ENCODE measurements at regions not wholly inside any gene's neighbourhood (a gene's known extent, or its start where the extent isn't known, plus 50 kb on each side); places are given as distances from the start of the nearest gene placed in this dataset.
"Not testable (repeated sequence)": the region's sequence is repeated elsewhere in the genome, so short reads cannot be mapped to it uniquely, and the experiment has no call there.

DNA sequence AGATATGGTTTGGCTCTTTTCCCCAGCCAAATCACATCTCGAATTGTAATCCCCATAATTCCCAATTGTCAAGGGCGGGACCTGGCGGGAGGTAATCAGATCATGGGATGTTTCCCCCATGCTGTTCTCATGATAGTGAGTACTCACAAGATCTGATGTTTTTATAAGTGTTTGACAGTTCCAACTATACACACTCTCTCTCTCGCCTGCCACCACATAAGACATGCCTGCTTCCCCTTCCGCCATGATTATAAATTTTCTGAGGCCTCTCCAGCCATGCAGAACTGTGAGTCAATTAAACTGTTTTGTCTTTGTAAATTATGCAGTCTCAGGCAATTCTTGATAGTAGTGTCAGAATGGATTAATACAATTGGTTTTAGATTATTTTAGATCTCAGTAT, 475.7 kb upstream of the CYLC2 start:
- Mint-ChIP-seq H3K9me3 (peaks cover 2% of the 10 kb centered on the region), H3K27me3 (no peaks in the 10 kb centered on the region), H3K4me1 (no peaks in the 10 kb centered on the region), H3K4me3 (no peak overlapping the region), H3K36me3 (no peaks in the 10 kb centered on the region), H3K27ac (no peak overlapping the region)
- no peak for ATAC-seq (ENCODE audit: low read depth)
- no peak for DNase-seq
- POLR2A ChIA-PET = no interaction called here

- Mint-ChIP-seq H3K4me1 (no peaks in the 10 kb centered on the region), H3K36me3 (no peaks in the 10 kb centered on the region), H3K9me3 (peaks cover 2% of the 10 kb centered on the region), H3K4me3 (no peak overlapping the region), H3K27ac (no peak overlapping the region), H3K27me3 (no peaks in the 10 kb centered on the region)
- no peak for DNase-seq
- ATAC-seq (ENCODE audit: low read depth) = no peak
- POLR2A ChIA-PET = no interaction called here
These were observed 476.8 kb upstream of the CYLC2 start for GRCh38 chr9:102518324-102518723.

DNA sequence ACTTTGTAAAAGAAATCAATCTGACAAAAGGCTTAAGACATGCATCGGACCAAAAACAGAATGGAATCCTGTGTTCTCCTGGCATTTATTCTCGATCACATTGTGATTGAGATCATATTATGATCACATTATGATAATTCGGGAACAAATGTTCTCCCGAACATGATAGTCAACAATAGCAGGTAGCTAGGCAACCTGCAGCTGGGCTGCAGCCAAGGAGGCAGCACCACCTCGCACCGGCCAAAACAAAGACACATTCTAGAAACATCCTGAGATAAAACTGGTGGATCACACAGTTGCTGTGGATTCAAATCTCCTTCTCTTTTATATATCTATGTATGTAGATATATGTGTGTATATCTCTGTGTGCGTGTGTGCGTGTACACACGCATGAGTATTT, 480.6 kb upstream of the CYLC2 start:
- ATAC-seq (ENCODE audit: low read depth) (no peak), DNase-seq (no peak)
- Mint-ChIP-seq H3K4me1 (no peaks in the 10 kb centered on the region), H3K27me3 (no peaks in the 10 kb centered on the region), H3K4me3 (no peak overlapping the region), H3K9me3 (peaks cover 2% of the 10 kb centered on the region), H3K36me3 (no peaks in the 10 kb centered on the region), H3K27ac (no peak overlapping the region)
- POLR2A ChIA-PET = no interaction called here

GRCh38 chr9:102507044-102507687, 488.0 kb upstream of the CYLC2 start:
- Mint-ChIP-seq H3K9me3 (no peaks in the 10 kb centered on the region), H3K36me3 (no peaks in the 10 kb centered on the region), H3K27ac (no peak overlapping the region), H3K4me3 (no peak overlapping the region), H3K27me3 (no peaks in the 10 kb centered on the region), H3K4me1 (no peaks in the 10 kb centered on the region)
- DNase-seq = no peak
- no peak for ATAC-seq (ENCODE audit: low read depth)
- POLR2A ChIA-PET = no interaction called here

GRCh38 chr9:102506406-102506805, 488.7 kb upstream of the CYLC2 start:
- H3K27ac Mint-ChIP-seq = no peak overlapping the region
- no peaks in the 10 kb centered on the region for H3K4me1 Mint-ChIP-seq
- no peak for DNase-seq
- H3K9me3 Mint-ChIP-seq = peaks cover 2% of the 10 kb centered on the region
- H3K27me3 Mint-ChIP-seq = no peaks in the 10 kb centered on the region
- no peak overlapping the region for H3K4me3 Mint-ChIP-seq
- no peak for ATAC-seq (ENCODE audit: low read depth)
- POLR2A ChIA-PET = no interaction called here
- no peaks in the 10 kb centered on the region for H3K36me3 Mint-ChIP-seq

DNA sequence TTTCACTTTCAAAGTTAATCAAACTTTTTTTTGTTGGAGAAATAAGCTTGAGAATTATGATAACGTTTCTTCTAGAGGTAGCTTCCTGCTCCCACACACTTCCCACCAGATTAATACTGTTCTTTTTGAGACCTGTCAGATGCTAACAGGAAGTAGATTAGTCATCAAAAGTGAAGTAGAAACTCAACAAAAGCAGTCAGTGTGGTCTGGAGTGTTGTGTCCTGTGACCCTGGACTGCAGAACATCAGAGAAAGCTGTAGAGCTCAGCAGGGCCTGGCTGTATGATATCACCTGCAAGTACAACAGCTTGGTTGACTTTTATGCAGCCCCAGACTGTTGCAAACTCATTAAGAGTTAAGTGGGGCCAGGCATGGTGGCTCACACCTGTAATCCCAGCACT, 495.7 kb upstream of the CYLC2 start:
- ATAC-seq (ENCODE audit: low read depth) = no peak
- H3K4me1 Mint-ChIP-seq = no peaks in the 10 kb centered on the region
- H3K36me3 Mint-ChIP-seq = no peaks in the 10 kb centered on the region
- H3K27ac Mint-ChIP-seq = no peak overlapping the region
- POLR2A ChIA-PET = no interaction called here
- no peak overlapping the region for H3K4me3 Mint-ChIP-seq
- H3K27me3 Mint-ChIP-seq = no peaks in the 10 kb centered on the region
- no peak for DNase-seq
- peaks cover 4% of the 10 kb centered on the region for H3K9me3 Mint-ChIP-seq

GRCh38 chr9:102497709-102498108, 497.4 kb upstream of the CYLC2 start:
- POLR2A ChIA-PET = no interaction called here
- Mint-ChIP-seq H3K27me3 (no peaks in the 10 kb centered on the region), H3K9me3 (peaks cover 4% of the 10 kb centered on the region), H3K27ac (no peak overlapping the region), H3K36me3 (no peaks in the 10 kb centered on the region), H3K4me3 (no peak overlapping the region), H3K4me1 (no peaks in the 10 kb centered on the region)
- DNase-seq = no peak
- no peak for ATAC-seq (ENCODE audit: low read depth)

GRCh38 chr9:102486976-102487375, 508.2 kb upstream of the CYLC2 start:
- H3K36me3 Mint-ChIP-seq, H3K27ac Mint-ChIP-seq, POLR2A ChIA-PET: not testable (repeated sequence)

GRCh38 chr9:102483651-102484050, 511.5 kb upstream of the CYLC2 start:
- Mint-ChIP-seq H3K27me3 (no peaks in the 10 kb centered on the region), H3K36me3 (no peaks in the 10 kb centered on the region), H3K27ac (no peak overlapping the region), H3K9me3 (no peaks in the 10 kb centered on the region), H3K4me1 (no peaks in the 10 kb centered on the region), H3K4me3 (no peak overlapping the region)
- POLR2A ChIA-PET = no interaction called here
- DNase-seq = no peak
- no peak for ATAC-seq (ENCODE audit: low read depth)

More at GRCh38 chr9:102486976-102487375, 508.2 kb upstream of the CYLC2 start:
- not testable (repeated sequence) for H3K4me3 Mint-ChIP-seq; H3K9me3 Mint-ChIP-seq; H3K4me1 Mint-ChIP-seq; ATAC-seq (ENCODE audit: low read depth); DNase-seq; H3K27me3 Mint-ChIP-seq

DNA sequence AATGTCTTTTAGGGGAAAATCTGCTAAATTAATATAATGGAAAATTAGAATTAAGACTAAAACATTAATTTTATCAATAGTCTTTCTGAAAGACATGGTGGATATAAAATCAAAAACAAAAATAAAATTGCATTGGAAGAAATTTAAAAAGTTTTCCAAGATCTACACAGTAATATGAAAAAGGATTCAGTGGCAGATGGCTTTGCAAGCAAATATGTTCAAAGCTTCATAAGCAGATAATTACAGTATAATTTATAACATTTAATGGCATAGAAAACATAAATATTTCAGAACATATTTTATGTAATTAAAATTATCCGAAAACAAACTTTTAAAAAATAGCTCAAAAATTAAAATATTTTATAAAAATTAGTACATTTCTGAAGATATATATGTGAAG, 512.4 kb upstream of the CYLC2 start:
- Mint-ChIP-seq H3K4me3 (no peak overlapping the region), H3K4me1 (no peaks in the 10 kb centered on the region), H3K9me3 (no peaks in the 10 kb centered on the region), H3K27me3 (no peaks in the 10 kb centered on the region), H3K27ac (no peak overlapping the region), H3K36me3 (no peaks in the 10 kb centered on the region)
- POLR2A ChIA-PET = no interaction called here
- no peak for DNase-seq
- no peak for ATAC-seq (ENCODE audit: low read depth)

DNA sequence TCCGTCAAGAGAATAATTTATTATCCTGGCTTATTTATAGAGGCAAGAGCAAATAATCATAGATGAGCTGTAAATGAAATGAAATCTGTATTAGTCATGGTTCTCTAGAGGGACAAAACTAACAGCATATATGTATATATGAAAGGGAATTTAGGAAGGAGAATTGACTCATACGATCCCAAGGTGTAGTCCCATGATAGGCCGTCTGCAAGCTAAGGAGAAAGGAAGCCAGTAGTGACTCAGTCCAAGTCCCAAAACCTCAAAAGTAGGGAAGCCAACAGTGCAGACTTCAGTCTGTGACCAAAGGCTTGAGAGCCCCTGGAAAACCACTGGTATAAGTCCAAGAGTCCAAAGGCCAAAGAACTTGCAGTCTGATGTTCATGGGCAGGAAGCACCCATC, 515.9 kb upstream of the CYLC2 start:
- DNase-seq = no peak
- Mint-ChIP-seq H3K4me1 (no peaks in the 10 kb centered on the region), H3K4me3 (no peak overlapping the region), H3K36me3 (no peaks in the 10 kb centered on the region), H3K9me3 (no peaks in the 10 kb centered on the region), H3K27me3 (no peaks in the 10 kb centered on the region), H3K27ac (no peak overlapping the region)
- POLR2A ChIA-PET = no interaction called here
- no peak for ATAC-seq (ENCODE audit: low read depth)

DNA sequence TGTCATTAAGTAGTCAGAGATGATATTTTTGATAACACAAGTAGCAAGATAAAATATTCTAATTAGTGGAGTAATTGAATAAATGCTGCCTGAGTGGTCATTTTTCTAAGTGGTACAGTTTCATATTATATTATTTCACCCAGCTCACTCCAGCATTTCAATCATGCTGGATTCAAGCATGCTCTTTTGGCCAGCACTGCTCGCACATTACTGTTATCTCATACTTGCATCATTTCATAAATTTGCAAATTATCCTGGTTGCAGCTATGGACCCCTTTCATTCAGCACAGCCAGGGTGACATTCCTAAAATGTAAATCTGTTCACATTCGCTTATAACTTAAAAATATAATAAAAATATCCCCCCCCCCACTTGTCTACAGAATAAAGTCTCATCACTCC, 520.8 kb upstream of the CYLC2 start:
- no peak overlapping the region for H3K27ac Mint-ChIP-seq
- POLR2A ChIA-PET = no interaction called here

DNA sequence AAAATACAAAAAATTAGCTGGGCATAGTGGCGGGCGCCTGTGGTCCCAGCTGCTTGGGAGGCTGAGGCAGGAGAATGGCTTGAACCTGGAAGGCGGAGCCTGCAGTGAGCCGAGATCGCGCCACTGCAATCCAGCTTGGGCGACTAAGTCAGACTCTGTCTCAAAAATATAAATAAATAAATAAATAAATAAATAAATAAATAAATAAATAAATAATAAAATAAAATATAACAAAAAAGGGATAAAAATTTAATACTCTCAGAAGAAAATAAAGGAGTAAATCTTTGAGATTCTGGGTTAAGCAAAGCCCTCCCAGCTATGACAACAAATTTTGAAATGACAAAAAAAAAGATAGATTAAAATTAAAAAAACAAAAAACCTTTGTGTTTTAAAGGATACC, 525.7 kb upstream of the CYLC2 start:
- H3K4me1 Mint-ChIP-seq; POLR2A ChIA-PET; ATAC-seq (ENCODE audit: low read depth); H3K9me3 Mint-ChIP-seq; H3K27me3 Mint-ChIP-seq; H3K27ac Mint-ChIP-seq; H3K4me3 Mint-ChIP-seq; H3K36me3 Mint-ChIP-seq; DNase-seq: not testable (repeated sequence)

More for the DNA sequence above, 520.8 kb upstream of the CYLC2 start:
- Mint-ChIP-seq H3K4me1 (no peaks in the 10 kb centered on the region), H3K9me3 (no peaks in the 10 kb centered on the region), H3K27me3 (no peaks in the 10 kb centered on the region), H3K4me3 (no peak overlapping the region), H3K36me3 (no peaks in the 10 kb centered on the region)
- DNase-seq (no peak), ATAC-seq (ENCODE audit: low read depth) (no peak)

DNA sequence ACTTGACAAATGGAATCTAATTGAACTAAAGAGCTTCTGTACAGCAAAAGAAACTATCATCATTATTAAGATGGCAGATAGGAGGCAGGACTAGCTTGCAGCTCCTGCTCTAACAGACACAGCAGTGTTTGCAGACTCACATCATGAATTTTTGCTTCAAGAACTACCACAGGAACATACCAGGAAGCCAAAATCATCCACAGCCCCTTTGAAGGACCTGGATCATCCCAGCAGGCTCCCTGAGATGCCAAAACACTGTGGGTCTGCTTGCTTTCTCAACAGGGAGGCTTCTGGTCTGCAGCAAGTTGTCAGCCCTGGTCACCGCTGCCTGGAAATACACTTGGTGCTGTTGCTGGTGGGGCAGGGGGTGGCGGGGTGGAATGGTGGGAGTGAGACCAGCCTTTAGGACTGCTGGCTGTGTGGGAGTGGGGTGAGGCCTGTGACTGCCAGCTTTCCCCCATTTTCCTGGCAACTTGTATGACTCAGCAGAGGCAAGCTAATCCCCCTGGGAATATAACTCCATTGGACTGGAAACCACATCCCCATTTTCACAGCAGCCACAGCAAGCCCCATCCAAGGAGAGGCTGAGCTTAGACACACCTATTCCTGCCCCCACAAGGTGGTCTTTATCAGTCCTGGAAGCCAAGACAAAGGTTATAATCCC, 533.8 kb upstream of the CYLC2 start:
- Mint-ChIP-seq H3K27ac (no peak overlapping the region), H3K36me3 (no peaks in the 10 kb centered on the region), H3K4me1 (no peaks in the 10 kb centered on the region), H3K4me3 (no peak overlapping the region), H3K27me3 (no peaks in the 10 kb centered on the region), H3K9me3 (peaks cover 2% of the 10 kb centered on the region)
- POLR2A ChIA-PET = no interaction called here
- ATAC-seq (ENCODE audit: low read depth) (no peak), DNase-seq (no peak)

All from activated naive CD8-positive, alpha-beta T cell treated with anti-CD3 and anti-CD28 coated beads, Interleukin-2, amount 10 ng/mL, durations not matched to agents 7 days and 5 days (primary cell).